Smooth muscle cell (in vitro differentiated cells): ENCODE measurements at regions not wholly inside any gene's neighbourhood (a gene's known extent, or its start where the extent isn't known, plus 50 kb on each side); places are given as distances from the start of the nearest gene placed in this dataset.

ENCODE experiments used
- DNase-seq: peaks from one replicate; lab custom pipeline; 2025; ENCODE audit not compliant: unreplicated experiment; lab: John Stamatoyannopoulos, UW
- H2AFZ ChIP-seq: fragments of 200-600 bp; sonication (generic); 2 replicates; pipeline ENCODE4 v1.6.0; 2016; ENCODE audit warnings: antibody characterized with exemption, low read depth, mild to moderate bottlenecking
- H3F3A ChIP-seq: fragments of 200-600 bp; sonication (generic); 2 replicates; pipeline ENCODE4 v1.6.0; 2017; ENCODE audit warnings: antibody characterized with exemption, low read depth
- H3K27ac ChIP-seq: fragments of 200-600 bp; sonication (generic); 2 replicates; pipeline ENCODE4 v1.5.1; 2016; ENCODE audit warnings: low read depth, mild to moderate bottlenecking
- H3K27me3 ChIP-seq: fragments of 200-600 bp; sonication (generic); 2 replicates; pipeline ENCODE4 v1.6.1; 2016; ENCODE audit warnings: low read depth, mild to moderate bottlenecking
- H3K36me3 ChIP-seq: fragments of 200-600 bp; sonication (generic); 2 replicates; pipeline ENCODE4 v1.5.1; 2016; ENCODE audit warnings: low read depth
- H3K4me1 ChIP-seq: fragments of 200-600 bp; sonication (generic); 2 replicates; pipeline ENCODE4 v1.5.1; 2016; ENCODE audit warnings: low read depth
- H3K4me2 ChIP-seq: fragments of 200-600 bp; sonication (generic); 2 replicates; pipeline ENCODE4 v1.6.0; 2016; ENCODE audit warnings: mild to moderate bottlenecking
- H3K4me3 ChIP-seq: fragments of 200-600 bp; sonication (generic); 2 replicates; pipeline ENCODE4 v1.5.1; 2016; ENCODE audit warnings: mild to moderate bottlenecking
- H3K79me2 ChIP-seq: fragments of 200-600 bp; sonication (generic); 2 replicates; pipeline ENCODE4 v1.6.0; 2016; ENCODE audit warnings: low read depth, mild to moderate bottlenecking
- H3K9ac ChIP-seq: fragments of 200-600 bp; sonication (generic); 2 replicates; pipeline ENCODE4 v1.6.0; 2016; ENCODE audit warnings: low read depth
- H3K9me3 ChIP-seq: fragments of 200-600 bp; sonication (generic); replicated peaks from 2 replicates; pipeline ENCODE4 v1.5.1; 2016; ENCODE audit warnings: low read depth
- H4K20me1 ChIP-seq: fragments of 200-600 bp; sonication (generic); 2 replicates; pipeline ENCODE4 v1.6.0; 2016; ENCODE audit warnings: low read depth
- CTCF ChIP-seq: fragments of 200-600 bp; sonication (generic); IDR thresholded peaks from 2 replicates; pipeline ENCODE4 v1.5.1; 2017; ENCODE audit warnings: borderline replicate concordance, mild to moderate bottlenecking, antibody characterized with exemption; ENCODE audit not compliant: insufficient read depth, poor library complexity, severe bottlenecking
- WGBS: methylation state at CpG from one replicate; pipeline ENCODE4 v1.1.7; 2016; ENCODE audit warnings: low lambda C conversion rate; 5-methylcytosine and 5-hydroxymethylcytosine counted together

- 62% methylated on average over 4 of the region's 4 CpGs for WGBS
- no peaks in the 10 kb centered on the region for H3K36me3 ChIP-seq
- no peaks in the 10 kb centered on the region for H3K9me3 ChIP-seq
Measured at GRCh38 chr1:112769611-112770010, 54.5 kb upstream of the PPM1J start.

GRCh38 chr1:112767646-112768045, 52.5 kb upstream of the PPM1J start:
- no peak overlapping the region for H2AFZ ChIP-seq
- 67% methylated on average over 3 of the region's 3 CpGs for WGBS
- H3F3A ChIP-seq, result no peaks in the 10 kb centered on the region
- H3K79me2 ChIP-seq, result no peaks in the 10 kb centered on the region
- peaks cover 8% of the 10 kb centered on the region for H3K4me1 ChIP-seq
- DNase-seq, result no peak
- H3K9ac ChIP-seq, result no peak overlapping the region
- no peak overlapping the region for H3K27ac ChIP-seq
- H3K4me2 ChIP-seq, result no peak overlapping the region
- no peaks in the 10 kb centered on the region for H3K27me3 ChIP-seq
- TF ChIP-seq CTCF, result no peak
- no peaks in the 10 kb centered on the region for H3K36me3 ChIP-seq
- H3K4me3 ChIP-seq, result no peak overlapping the region
- no peaks in the 10 kb centered on the region for H3K9me3 ChIP-seq
- no peaks in the 10 kb centered on the region for H4K20me1 ChIP-seq

More at GRCh38 chr1:112769611-112770010, 54.5 kb upstream of the PPM1J start:
- H3K4me3 ChIP-seq, result no peak overlapping the region
- H3F3A ChIP-seq, result no peaks in the 10 kb centered on the region
- H3K9ac ChIP-seq, result no peak overlapping the region
- H3K4me2 ChIP-seq, result no peak overlapping the region
- no peaks in the 10 kb centered on the region for H3K4me1 ChIP-seq
- H4K20me1 ChIP-seq, result no peaks in the 10 kb centered on the region
- no peak overlapping the region for H2AFZ ChIP-seq
- no peaks in the 10 kb centered on the region for H3K79me2 ChIP-seq
- H3K27me3 ChIP-seq, result no peaks in the 10 kb centered on the region
- DNase-seq, result no peak
- no peak overlapping the region for H3K27ac ChIP-seq
- no peak for TF ChIP-seq CTCF
